OCI-M2 (cell line): ENCODE measurements at regions not wholly inside any gene's neighbourhood (a gene's known extent, or its start where the extent isn't known, plus 50 kb on each side); places are given as distances from the start of the nearest gene placed in this dataset.

Source experiments
- DNase-seq: peaks from one replicate; lab custom pipeline; 2025; ENCODE audit not compliant: unreplicated experiment; lab: John Stamatoyannopoulos, UW

DNA sequence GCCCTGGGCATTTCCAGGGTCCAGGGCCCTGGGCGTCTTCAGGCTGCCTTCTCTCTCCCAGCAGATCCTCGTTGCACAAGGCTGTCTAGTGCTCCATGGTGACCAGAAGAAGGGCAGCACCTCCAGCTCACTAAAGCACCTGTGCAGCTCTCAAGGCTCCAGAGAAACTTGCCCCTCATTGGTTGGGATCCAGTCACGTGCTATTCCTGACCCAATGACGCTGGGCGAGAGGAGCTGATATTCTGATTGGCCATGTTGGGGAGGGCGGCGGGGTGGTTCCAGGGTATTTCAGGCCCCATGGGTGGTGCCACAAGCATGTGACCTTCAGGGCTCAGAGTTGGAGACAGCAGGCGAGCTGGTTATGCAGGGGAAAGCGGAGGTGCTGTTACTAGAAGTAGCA, 309.1 kb downstream of the TOX3 start:
- DNase-seq: no peak

DNA sequence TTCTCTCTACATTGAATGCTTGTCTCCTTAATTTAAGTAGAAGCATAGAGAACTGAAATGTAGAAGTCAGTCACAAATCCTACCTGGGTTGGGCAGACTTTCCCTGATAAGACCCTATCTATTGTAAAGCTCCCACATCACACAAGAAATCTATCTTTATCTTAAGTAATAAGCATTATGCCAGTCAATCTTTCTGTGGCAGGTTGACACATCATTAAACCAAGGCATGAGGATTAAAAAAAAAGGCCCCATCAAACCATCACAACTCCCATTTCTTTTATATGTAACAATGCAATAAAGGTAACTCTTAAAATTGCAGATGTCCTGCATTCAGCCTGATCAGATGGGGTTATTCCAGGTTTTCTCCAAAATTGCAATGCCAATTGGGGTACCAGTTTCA, 311.8 kb downstream of the TOX3 start:
- no peak for DNase-seq

DNA sequence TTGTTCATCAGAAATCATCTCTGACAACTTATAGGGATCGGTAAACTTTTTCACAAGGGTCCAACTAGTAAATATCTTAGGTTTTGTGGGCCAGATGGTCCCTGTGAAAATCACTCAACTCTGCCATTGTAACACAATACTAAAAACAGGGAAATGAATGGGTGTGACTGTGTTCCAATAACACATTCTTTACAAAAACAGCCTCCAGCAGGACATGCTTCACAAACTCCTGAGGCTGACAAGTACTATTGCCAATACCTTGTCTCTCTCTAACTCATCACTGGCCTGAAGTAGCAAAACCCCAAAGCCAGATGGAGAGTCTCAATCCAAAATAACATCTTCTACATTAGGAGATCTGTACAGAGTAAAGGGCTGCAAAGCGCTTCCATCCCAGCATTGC, 312.3 kb downstream of the TOX3 start:
- DNase-seq: no peak

DNA sequence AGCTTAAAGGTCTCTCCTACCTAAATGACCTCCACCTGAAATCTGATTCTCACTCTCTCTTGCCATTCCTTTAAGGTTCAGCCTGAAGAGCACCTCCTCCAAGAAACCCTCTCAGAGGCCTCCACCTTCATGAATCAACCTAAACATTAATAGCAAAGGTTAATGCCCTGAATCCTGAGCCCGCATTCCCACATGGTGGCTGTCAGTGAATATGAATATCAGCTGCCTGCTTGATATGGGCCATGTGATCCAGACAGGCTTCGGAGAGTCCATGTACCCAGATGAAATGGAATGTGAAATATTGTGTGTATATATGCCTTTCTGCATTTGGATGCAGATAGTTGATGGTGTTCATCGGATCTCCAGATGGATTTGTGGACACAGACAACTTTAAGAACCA, 317.5 kb downstream of the TOX3 start:
- no peak for DNase-seq

DNA sequence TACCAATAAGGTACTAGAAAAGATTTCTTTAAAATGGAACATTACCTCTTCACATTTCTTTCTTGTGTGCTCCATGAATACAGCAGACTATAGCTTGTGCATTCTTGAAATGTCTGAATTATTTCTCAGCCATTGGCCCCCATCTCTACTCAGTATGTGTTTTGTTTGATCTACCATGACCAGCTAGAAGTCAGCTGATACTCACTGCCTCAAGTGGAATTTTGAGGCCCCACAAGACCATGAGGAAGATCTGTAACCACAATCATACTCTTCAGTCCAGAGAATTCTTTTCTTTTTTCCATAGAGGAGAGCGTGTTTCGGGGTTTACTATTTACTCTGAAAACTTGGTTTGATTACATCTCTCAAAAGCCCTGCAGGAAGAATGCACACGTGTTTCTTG, 319.1 kb downstream of the TOX3 start:
- DNase-seq: no peak

DNA sequence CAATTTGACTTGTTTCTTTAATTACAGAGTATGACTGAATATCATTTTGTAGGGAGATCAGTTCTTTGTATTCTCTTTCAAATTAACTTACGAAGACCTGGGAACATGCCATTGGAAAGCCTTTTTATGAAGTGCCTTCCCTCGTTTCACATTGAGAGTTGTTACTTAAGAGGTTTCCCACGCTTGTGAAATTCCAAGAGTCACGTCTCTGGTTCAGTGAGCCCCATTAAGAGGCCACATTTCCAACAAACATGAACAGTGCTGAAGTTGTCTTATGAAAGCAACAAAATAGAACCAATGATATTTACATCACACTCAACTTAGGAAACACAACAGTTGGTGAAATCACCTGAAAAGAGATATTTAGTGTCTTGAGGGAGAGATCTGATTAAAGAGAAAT, 334.1 kb downstream of the TOX3 start:
- no peak for DNase-seq

DNA sequence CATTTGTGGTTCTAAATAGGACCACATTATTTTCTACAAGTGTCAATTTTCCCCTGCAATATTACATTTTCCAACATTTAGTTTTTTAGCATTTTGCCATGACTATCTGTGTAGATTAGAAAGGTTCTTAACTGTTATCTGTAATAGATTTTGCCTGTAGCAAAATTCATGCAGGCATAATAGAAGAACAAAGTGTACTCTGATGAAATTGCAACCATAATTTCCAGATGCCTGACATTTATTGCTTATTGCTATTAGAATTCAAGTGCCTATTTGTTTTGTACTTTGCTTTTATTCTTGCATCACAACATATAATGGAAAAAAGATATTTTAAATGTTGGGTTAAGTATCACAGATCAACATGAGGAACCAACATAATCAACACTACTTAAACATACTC, 337.7 kb downstream of the TOX3 start:
- no peak for DNase-seq

DNA sequence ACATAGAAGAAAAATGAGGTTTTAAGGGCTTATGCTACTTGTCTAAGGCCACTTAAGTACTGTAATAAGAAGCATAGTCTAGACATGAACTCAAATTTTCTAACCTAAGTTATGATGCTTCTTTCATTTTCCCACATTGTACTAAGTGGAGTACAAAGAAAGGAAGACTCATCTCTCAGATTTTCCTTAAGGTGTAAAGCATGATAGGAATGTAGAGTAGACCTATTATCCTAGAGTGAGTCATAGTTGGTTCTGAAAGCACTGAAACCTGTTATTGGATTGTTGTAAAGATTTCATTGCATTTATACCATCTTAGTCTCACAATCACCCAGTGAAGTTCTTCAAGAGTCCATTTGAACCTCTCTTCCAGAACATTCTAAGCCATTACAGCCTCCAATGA, 343.8 kb downstream of the TOX3 start:
- DNase-seq: no peak

DNA sequence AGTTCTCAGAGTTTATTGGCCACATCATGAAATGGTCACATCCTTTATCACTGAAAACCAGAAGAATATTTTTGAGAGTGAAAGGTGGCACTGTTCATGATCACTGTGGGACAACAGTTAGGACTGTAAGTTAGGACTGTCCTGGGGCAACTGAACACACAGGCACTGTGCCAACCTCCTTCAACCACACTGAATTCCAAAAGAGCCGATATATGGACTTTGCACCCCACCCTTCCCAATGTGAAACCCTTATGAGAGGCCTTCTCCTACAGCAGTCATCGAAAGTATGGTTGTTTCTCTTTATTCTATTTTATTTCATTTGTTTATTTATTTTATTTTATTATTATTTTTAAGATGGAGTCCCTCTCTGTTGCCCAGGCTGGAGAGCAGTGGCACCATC, 353.5 kb downstream of the TOX3 start:
- no peak for DNase-seq

DNA sequence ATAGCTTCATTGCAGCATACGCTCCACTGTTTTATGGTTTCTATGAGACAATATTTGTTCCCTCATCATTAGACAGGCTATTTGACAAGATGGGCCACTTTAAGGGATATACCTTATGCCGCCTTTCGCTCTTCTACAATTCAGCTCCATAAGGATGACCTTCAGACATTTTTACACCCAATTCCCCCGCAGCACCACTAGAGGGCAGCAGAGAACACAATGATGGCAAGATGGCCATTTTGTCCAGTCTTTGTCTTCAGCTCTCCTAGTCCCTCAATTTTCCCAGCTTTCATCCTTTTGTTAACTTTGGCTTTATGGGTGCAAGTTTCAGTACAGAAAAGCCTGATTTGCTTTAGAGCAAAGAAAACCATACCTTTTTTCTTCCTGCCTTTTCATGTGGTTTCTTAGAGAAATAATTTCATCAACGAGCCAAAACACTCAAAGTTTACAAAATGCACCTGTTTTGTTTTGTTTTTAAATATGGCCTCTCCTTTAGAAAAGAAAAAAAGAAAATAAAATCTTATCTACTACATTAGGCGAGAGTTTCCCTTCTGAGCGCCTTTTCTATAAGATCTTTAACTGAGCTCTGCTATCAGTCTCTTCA, 355.3 kb downstream of the TOX3 start:
- DNase-seq: no peak

DNA sequence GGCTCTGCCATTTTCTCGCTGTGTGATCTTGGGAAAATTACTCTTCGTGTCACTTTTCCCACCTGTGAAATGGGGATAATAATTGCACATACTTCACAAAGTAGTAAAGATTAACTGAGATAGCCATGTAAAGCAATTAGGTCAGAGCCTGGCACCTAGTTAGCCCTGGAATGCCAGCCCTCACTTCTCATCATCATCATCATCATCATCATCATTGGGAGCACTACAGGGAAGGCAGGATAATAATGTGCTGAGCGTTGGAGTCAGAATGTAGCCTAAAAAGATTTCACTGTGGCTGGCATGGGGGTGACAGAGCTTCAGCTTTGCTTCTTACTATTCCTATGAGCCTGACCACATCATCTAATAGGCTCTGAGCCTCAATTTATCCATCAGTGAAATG, 362.6 kb downstream of the TOX3 start:
- DNase-seq: no peak

DNA sequence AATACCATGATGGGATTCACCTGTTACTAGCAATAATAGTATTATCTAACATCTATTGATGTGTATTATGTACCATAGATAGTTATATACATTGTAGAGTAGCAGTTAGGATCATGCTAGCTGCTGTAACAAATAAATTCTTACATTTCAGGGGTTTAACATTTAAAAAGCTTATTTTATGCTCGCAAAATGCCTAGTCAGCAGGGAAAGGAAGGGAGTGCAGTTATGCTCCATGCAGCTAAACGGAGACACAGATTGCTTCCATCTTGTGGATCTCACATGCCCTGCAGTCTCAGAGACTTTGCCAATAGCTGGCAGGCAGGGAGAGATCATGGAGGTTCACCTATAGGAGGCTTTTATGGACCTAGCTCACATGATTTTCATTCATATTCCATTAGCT, 364.1 kb downstream of the TOX3 start:
- DNase-seq: no peak

DNA sequence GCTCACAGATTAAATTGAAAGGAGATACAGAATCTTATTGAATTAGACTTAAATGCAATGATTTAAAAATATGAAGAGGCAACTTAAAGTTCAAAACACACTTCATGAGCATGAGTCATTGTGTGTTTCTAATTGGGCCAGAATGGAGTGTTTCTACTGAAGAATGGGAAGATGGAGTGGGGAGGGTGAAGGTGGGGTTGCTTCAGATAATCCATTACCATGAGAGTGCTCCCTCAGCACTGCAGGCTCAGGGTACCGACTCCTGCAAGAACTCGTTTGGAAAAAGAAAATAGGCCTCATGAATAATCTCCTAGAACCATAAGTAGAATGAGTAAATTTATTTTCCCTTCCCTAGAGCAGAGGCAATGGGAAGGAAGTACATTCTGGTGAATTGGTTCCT, 372.8 kb downstream of the TOX3 start:
- DNase-seq: no peak

DNA sequence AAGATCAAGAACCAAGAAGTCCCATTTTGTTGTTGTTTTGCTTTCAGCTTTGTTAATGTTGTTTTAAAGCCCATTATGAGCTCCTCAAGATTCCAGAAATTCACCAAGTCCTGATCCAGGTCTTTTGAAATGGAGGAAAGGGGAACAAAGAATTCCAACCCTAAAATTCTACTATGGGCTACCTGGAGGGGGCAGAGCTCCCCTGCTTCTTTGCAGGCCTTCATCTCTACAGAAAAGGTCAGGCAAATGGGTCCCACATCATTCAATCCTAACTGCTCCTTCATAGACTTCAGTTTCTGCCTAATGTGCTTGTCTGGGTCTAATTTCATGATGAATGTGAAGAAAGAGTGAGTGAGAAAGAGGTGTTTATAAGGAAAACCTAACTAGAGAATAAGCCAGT, 375.5 kb downstream of the TOX3 start:
- DNase-seq: no peak

DNA sequence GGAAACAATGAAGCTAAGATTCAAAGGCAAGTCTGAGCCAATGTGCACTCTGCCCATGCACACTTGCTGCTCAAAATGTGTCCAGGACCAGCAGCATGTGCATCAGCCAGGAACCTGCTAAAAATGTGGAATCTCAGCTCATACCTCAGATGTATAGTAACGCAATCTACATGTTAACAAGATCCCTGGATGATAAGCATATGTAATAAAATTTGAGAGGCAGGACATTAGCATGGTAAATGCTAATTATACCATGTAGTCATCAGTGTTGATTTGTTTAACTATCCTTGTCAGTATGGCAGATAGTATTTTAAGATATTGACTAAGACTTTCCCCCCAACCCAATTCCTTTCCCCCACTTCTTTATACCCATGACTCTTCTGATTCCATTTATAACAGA, 379.6 kb downstream of the TOX3 start:
- DNase-seq: no peak

DNA sequence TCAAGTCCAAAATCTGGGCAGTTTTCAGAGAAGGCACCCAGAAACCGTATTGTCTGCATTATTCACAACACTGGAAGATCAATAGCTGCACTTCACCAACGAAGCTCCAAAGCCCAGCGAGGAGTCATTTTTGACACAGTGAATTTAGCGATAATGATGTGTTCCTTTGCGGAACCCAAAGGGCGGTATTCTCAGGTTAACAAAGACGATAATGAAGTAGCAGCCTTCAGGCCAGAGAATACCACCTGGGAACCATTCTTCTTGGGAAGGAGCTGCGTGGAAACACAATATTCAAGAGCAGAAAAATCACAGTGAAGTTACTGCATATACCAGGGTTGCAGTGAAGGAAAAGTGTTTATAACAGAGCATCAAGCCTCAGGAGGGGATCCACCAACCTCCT, 381.0 kb downstream of the TOX3 start:
- no peak for DNase-seq

DNA sequence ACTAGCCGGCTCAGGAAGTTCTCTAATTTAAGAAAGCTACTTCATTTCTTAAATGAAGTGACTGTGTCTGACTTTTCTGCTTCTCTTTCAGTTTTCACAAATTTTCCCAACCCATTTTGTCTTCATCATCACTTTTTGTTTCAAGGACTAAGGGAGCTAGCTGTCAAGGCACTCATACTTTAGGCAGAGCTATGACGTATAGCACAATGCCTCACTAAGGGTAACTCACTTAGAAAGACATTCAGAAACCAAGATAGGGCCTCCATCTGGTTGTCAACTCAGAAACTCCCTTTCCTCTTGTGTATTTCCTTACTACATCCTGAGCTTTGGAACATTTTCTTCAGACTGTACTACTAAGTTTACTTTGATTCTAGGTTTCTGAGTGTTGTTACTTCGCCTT, 397.9 kb downstream of the TOX3 start:
- DNase-seq: no peak

DNA sequence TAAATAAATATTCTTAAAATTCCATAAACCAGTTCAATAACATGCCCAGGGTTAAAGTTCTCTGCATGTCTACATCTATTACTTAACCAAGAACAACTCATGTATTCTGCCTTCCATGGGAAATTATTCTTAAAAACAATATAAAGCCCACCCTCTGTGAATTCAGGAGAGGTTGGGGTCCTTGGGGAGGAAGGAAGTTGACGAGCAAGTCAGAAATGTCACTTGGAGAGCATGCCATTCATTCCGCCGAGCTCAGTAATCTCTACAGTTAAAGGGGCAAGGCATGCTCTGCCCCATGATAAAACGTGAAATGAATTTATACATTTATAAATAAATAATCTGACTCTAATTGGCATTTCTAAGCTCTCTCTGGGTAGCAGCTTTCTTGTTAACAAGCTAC, 405.1 kb downstream of the TOX3 start:
- no peak for DNase-seq

DNA sequence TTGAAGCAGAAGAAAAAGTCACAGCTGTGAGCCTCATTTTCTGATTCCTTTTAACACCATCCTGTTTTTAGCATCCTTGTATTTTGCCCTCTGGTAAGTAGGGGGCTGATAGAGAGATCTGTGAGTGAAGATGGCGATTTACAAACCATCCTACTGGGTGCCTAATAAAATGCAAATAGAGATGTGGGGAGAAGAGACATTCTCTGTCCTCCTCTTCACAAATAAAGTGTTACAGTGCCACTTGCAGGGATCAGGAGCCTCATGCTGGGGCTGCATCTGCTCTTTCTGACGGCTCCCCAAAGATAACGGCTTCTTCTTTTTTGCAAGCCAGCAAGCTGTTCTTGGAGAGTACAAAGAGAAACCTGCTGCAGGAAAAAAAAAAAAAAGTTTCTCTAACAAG, 418.6 kb downstream of the TOX3 start:
- no peak for DNase-seq

DNA sequence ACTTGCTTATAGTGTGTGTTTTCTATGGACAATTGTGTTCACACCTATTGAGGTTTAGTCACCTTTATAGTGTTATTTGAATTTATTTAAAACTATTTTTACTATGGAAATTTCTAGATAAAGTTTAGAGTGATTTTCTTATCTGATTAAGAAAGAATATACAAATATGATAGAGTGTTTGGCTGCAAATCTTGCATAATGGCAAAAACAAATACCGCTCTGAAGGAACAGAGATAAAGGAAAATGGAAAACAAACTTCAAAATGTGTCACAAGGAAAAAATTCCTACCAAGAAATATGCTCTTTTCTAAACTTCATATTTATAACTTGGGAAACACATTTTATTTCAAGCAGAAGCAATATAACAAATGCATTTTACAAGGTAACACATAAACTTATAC, 423.1 kb downstream of the TOX3 start:
- no peak for DNase-seq

DNA sequence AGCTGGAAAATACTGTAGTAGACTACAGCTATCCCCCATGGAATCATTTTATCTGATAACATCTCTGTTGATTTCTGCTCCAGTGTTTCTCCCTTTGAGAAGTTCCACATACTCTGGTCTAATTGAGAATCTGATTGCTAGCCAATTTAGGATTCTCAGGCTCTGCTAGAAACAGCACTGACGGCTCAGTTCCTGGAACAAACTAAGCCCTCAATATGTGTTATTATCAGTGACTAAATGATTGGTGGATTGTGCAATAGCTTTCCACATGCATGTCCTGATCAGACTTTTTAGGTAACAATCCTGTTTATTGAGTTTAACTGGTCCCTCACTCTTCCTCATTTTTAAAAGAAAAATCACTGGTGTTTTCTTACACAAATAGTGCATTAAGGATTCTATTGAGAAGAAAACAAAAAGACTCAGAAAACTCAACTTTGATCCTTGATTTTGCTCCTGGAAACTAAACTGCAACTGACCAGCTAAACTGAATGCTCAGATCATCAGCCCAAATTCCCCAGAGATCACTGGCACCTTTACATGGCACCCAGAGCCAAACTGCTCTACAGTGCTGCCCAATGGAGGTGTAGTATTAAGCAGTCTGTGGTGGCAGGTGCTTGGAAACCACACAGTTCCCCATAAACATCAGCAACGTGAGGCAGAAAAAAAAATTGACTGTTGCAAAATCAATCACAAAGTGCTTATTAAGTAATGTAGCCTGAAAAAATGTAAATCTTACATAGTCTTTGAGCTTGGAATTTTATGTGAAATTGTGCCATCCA, 423.7 kb downstream of the TOX3 start:
- no peak for DNase-seq

DNA sequence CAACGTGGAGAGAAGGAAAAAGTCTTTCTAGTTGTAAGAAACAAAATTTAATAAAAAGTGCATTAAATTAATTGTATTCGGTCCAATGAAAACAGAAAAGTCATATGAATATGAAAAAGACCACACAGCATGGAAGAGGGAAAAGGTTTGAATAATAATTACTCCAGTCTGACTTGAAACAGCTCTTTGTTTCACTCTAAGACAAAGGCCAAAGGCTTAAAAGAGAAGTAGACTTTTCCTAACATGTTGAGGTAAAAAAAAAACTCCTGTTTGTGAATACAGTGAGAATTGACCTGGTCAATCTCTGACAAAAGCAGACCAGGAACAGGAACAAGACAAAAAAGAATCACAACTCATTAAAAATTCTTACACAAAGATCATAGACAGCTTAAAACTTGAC, 429.8 kb downstream of the TOX3 start:
- no peak for DNase-seq

DNA sequence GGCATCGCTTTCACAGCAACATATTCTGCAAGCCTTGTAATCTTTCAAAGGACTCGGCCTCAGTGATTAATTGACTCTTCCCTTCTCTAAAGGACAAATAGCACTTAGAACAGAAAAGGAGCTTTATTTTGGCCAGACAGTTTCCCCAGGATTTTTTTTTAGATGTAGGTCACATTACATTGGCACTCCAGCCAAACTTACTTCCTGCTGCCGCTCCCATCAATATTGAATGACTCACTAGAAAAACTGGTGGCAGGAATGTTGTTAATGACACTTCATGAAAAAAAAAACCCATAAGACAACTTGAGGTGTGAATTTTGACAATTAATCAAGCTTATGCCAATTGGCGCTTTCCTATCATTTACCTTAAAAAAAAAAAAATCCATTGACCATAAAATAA, 432.6 kb downstream of the TOX3 start:
- no peak for DNase-seq
